NB4 (cell line): ENCODE measurements at regions not wholly inside any gene's neighbourhood (a gene's known extent, or its start where the extent isn't known, plus 50 kb on each side); places are given as distances from the start of the nearest gene placed in this dataset.

Experiments
- DNase-seq: peaks from one replicate; pipeline ENCODE4 v3.0.0; 2010; ENCODE audit warnings: low read depth
- H3K4me3 ChIP-seq: one replicate; pipeline ENCODE4 v1.5.1; 2011; ENCODE audit warnings: mild to moderate bottlenecking, low read depth, low read length, moderate library complexity
- MYC ChIP-seq: IDR thresholded peaks from 2 replicates; pipeline ENCODE4 v1.6.1; 2011; ENCODE audit warnings: low read depth, low read length
- POLR2A ChIP-seq: IDR thresholded peaks from 2 replicates; pipeline ENCODE4 v1.6.1; 2011; ENCODE audit warnings: mild to moderate bottlenecking; ENCODE audit not compliant: insufficient read length; ENCODE audit errors: extremely low read depth
- TF ChIP-seq, protein P1 (sequence below): IDR thresholded peaks from one replicate; pipeline ENCODE4 v1.5.1; 2012; ENCODE audit warnings: low read depth, low read length
- TF ChIP-seq, protein P2 (sequence below): IDR thresholded peaks from 2 replicates; pipeline ENCODE4 v1.6.1; 2011; ENCODE audit warnings: low read depth, low read length

DNA sequence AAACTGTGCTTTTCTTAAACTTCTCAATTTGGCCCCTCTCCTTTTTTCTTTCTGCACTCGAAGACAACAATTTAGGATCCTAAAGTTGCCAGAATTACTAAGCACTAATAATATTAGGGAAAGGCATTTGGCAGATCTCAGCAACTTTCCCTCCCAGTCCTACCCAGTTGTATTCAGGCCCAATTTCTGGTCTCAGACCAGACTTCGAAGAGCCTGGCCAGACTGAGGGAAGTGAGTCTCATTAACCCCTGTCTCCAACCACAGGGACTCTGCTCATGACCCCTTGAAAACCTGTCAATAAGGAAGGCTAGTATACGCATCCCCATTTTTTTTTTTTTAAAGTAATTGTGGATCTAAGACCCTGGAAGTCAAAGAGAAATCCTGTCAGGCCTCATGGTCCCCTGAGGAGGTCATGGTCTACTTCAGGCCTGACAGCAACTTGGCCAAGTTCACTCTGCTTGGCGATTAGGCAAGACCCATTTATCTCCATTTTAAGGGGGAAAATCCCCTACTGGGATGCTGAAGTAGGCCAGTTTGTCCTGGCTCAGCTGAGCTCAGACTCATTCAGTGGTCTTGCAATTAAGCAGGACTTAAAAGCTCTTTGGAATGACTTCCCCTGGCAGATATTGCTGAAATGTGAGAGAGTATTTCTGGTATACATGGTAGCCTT lies 521.0 kb downstream of the FUT8 start:
- no peak for TF ChIP-seq MYC
- TF ChIP-seq, protein P1, sequence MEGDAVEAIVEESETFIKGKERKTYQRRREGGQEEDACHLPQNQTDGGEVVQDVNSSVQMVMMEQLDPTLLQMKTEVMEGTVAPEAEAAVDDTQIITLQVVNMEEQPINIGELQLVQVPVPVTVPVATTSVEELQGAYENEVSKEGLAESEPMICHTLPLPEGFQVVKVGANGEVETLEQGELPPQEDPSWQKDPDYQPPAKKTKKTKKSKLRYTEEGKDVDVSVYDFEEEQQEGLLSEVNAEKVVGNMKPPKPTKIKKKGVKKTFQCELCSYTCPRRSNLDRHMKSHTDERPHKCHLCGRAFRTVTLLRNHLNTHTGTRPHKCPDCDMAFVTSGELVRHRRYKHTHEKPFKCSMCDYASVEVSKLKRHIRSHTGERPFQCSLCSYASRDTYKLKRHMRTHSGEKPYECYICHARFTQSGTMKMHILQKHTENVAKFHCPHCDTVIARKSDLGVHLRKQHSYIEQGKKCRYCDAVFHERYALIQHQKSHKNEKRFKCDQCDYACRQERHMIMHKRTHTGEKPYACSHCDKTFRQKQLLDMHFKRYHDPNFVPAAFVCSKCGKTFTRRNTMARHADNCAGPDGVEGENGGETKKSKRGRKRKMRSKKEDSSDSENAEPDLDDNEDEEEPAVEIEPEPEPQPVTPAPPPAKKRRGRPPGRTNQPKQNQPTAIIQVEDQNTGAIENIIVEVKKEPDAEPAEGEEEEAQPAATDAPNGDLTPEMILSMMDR = no peak
- TF ChIP-seq, protein P2, sequence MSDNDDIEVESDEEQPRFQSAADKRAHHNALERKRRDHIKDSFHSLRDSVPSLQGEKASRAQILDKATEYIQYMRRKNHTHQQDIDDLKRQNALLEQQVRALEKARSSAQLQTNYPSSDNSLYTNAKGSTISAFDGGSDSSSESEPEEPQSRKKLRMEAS = no peak
- TF ChIP-seq POLR2A = no peak
- H3K4me3 ChIP-seq = no peak overlapping the region
- DNase-seq = no peak

DNA sequence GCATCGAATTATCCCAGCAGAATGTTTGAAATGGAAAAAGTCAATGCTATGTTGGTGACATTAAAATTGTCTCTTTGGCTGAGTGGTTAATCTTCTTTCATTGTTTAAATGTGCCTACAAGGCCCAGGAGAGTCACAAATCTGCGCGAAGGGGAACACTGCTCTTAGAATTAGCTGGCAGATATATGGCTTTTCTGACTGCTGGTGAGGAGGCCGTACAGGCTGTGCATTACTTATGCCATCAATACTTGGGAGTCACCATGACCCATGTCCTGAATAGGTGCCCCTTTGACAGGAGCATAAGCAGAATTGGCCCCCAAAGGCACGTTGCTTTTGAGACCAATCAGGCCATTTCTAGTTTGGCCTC lies 521.5 kb downstream of the FUT8 start:
- H3K4me3 ChIP-seq = no peak overlapping the region
- no peak for DNase-seq
- TF ChIP-seq MYC = no peak
- TF ChIP-seq POLR2A = no peak
- TF ChIP-seq, protein P1 = no peak
- TF ChIP-seq, protein P2 = no peak

DNA sequence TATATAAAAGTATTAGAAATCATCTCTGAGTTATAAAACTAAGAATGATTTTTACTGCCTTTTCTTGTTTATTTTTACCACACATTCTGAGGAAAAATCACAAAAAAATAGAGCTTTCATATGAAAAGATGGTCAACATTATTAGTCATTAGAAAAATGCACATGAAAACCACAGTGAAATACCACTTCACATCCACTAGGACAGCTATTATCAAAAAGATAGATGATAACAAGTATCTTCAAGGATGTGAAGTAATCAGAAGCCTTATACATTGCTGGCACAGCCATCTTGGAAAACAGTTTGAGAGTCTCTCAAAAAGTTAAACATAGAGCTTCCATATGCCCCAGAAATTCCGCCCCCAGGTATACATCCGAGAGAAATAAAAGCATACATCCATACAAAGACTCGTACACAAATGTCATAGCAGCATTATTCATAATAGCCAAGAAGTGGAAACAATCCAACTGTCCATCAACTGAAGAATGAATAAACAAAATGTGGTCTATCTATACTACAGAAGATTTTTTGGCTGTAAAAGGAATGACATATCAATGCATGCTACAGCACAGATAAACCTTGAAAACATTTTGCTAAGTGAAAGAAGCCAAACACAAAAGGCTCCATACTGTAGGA lies 523.9 kb downstream of the FUT8 start:
- no peak for DNase-seq
- TF ChIP-seq MYC = no peak
- TF ChIP-seq, protein P2 = no peak
- TF ChIP-seq, protein P1 = no peak
- TF ChIP-seq POLR2A = no peak
- H3K4me3 ChIP-seq = no peak overlapping the region

DNA sequence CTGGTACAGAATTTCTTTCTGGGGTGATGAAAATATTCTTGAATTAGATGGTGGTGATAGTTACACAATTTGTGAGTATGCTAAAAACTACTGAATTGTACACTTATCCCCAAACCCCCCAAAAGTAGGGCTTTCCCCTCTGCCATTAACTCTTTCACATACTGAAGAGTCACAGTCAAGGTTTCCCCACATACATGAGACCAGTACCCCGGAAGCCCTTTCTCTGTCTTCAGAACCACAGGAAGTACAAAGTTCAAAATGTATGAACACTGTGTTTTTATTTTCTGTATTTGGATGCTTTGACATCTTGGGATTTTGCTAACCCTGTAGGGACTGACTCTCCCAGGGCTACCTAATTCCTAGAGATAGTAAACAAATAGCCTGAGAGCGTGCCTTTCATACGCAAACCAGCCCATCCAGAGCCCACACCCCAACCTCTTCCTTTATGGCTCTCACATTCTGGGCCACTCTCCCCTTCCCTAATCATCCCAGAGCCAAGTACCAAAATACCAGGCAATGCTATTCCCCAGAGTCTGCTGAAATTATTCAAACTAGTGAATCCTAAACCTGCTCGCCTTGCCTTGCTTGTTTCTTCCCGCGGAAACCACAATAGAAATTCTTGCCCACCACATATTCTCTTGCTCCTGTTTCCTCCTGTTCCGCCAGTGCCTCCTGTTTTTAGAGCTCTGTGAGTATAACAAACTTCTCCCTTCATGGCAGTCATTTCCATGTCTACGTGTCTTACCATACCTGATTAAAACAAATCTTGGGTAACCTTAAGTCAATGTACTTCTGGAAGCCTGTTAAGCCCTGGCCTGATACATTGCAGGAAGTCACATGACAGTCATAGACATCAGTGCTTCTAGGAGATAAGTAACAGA lies 524.8 kb downstream of the FUT8 start:
- no peak overlapping the region for H3K4me3 ChIP-seq
- TF ChIP-seq, protein P2 = no peak
- TF ChIP-seq, protein P1 = no peak
- TF ChIP-seq POLR2A = no peak
- TF ChIP-seq MYC = no peak
- DNase-seq = no peak

DNA sequence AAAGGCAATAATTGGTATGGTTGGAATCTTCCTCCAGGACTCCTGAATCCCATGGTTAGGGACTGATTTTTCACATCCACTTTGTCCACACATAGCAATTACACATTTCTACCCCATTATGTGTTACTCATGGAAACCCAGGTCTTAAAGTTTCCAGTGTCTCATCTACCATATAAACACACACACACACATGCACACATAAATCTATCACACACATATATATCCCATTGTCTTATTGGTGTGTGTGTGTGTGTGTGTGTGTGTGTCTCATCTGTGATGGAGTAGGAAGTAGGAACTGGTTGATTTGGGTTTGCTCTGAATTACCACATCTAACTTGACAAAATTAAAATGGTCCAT lies 525.4 kb downstream of the FUT8 start:
- H3K4me3 ChIP-seq = no peak overlapping the region
- TF ChIP-seq POLR2A (no peak), MYC (no peak)
- TF ChIP-seq, protein P1 = no peak
- TF ChIP-seq, protein P2 = no peak
- DNase-seq = no peak
